Neuronal stem cell (in vitro differentiated cells): ENCODE measurements at regions not wholly inside any gene's neighbourhood (a gene's known extent, or its start where the extent isn't known, plus 50 kb on each side); places are given as distances from the start of the nearest gene placed in this dataset.

Experiments
- DNase-seq: peaks from one replicate; pipeline ENCODE4 v3.0.0-alpha.2; 2013; ENCODE audit warnings: low spot score
- H2AFZ ChIP-seq: one replicate; pipeline ENCODE4 v1.6.1; 2013; ENCODE audit warnings: mild to moderate bottlenecking, low read length, inconsistent platforms
- H2AK5ac ChIP-seq: 2 replicates; pipeline ENCODE4 v1.6.1; 2013; ENCODE audit warnings: low read depth, mild to moderate bottlenecking, inconsistent platforms, low read length, moderate library complexity, mixed read lengths
- H2BK120ac ChIP-seq: 2 replicates; pipeline ENCODE4 v1.6.1; 2013; ENCODE audit warnings: low read depth, mild to moderate bottlenecking, inconsistent platforms, low read length, moderate library complexity, mixed read lengths
- H2BK12ac ChIP-seq: one replicate; pipeline ENCODE4 v1.6.1; 2013; ENCODE audit warnings: low read length, inconsistent platforms
- H2BK15ac ChIP-seq: 2 replicates; pipeline ENCODE4 v1.6.1; 2013; ENCODE audit warnings: mild to moderate bottlenecking, low read length, inconsistent platforms, mixed read lengths
- H2BK5ac ChIP-seq: one replicate; pipeline ENCODE4 v1.6.1; 2013; ENCODE audit warnings: inconsistent platforms, mild to moderate bottlenecking, low read length, moderate library complexity
- H3K14ac ChIP-seq: one replicate; pipeline ENCODE4 v1.6.1; 2013; ENCODE audit warnings: low read length, inconsistent platforms
- H3K18ac ChIP-seq: 2 replicates; pipeline ENCODE4 v1.6.1; 2013; ENCODE audit warnings: low read length, inconsistent platforms
- H3K23ac ChIP-seq: 2 replicates; pipeline ENCODE4 v1.6.1; 2013; ENCODE audit warnings: low read depth, mild to moderate bottlenecking, mixed read lengths, low read length, inconsistent platforms; ENCODE audit not compliant: poor library complexity
- H3K27ac ChIP-seq: replicated peaks from 3 replicates; pipeline ENCODE4 v1.5.1; 2013; ENCODE audit warnings: low read length, inconsistent platforms
- H3K27me3 ChIP-seq, 3 experiments: 2 replicates each; pipeline ENCODE4 v1.6.1; 2013; ENCODE audit warnings: low read length in 3 of 3, mild to moderate bottlenecking in 2 of 3, inconsistent platforms in 1 of 3, low read depth in 1 of 3, mixed read lengths in 1 of 3, moderate library complexity in 1 of 3; ENCODE audit not compliant: control insufficient read depth in 3 of 3, insufficient read depth in 3 of 3
- H3K36me3 ChIP-seq, 2 donors: replicated peaks in 1 of 2; 2 replicates each; pipeline ENCODE4 v1.6.1; 2013; ENCODE audit warnings: low read length in 2 of 2; ENCODE audit not compliant: control insufficient read depth in 2 of 2, insufficient read depth in 2 of 2
- H3K4ac ChIP-seq: 2 replicates; pipeline ENCODE4 v1.6.1; 2013; ENCODE audit warnings: inconsistent platforms, mild to moderate bottlenecking, low read length, moderate library complexity
- H3K4me1 ChIP-seq, 2 donors: 1 replicate in 1 of 2; 2 replicates in 1 of 2; pipeline ENCODE4 v1.6.1; 2013; ENCODE audit warnings: low read length in 2 of 2, low read depth in 1 of 2; ENCODE audit not compliant: control insufficient read depth in 2 of 2, insufficient read depth in 1 of 2
- H3K4me2 ChIP-seq: one replicate; pipeline ENCODE4 v1.6.1; 2013; ENCODE audit warnings: mild to moderate bottlenecking, low read length, inconsistent platforms; ENCODE audit not compliant: insufficient read depth, poor library complexity, severe bottlenecking
- H3K4me3 ChIP-seq, 2 donors: 2 replicates each; pipeline ENCODE4 v1.5.1; 2013; ENCODE audit warnings: low read length in 2 of 2, mild to moderate bottlenecking in 2 of 2, inconsistent platforms in 1 of 2, moderate library complexity in 1 of 2
- H3K79me1 ChIP-seq: one replicate; pipeline ENCODE4 v1.6.1; 2013; ENCODE audit warnings: low read depth, mild to moderate bottlenecking, inconsistent platforms, low read length, moderate library complexity
- H3K9ac ChIP-seq: one replicate; pipeline ENCODE4 v1.6.1; 2013; ENCODE audit warnings: mild to moderate bottlenecking, low read depth, low read length, inconsistent platforms; ENCODE audit not compliant: poor library complexity
- H3K9me3 ChIP-seq, 2 donors: replicated peaks in 1 of 2; 2 replicates each; pipeline versions ENCODE3 to v1.6.1; 2013; ENCODE audit warnings: low read length in 2 of 2, mild to moderate bottlenecking in 2 of 2, inconsistent platforms in 1 of 2, low read depth in 1 of 2, mixed read lengths in 1 of 2, moderate library complexity in 1 of 2; ENCODE audit not compliant: control insufficient read depth in 2 of 2, insufficient read depth in 1 of 2
- H4K8ac ChIP-seq: one replicate; pipeline ENCODE4 v1.6.1; 2013; ENCODE audit warnings: low read depth, mild to moderate bottlenecking, inconsistent platforms, low read length, moderate library complexity
- H4K91ac ChIP-seq: one replicate; pipeline ENCODE4 v1.6.1; 2013; ENCODE audit warnings: low read length, low read depth, mild to moderate bottlenecking, inconsistent platforms; ENCODE audit not compliant: poor library complexity
- WGBS, 2 donors: extraction: QIAGEN DNeasy Blood & Tissue Kit; methylation state at CpG; one replicate each; pipeline ENCODE4 v1.1.7; 2013; ENCODE audit warnings: missing lambda C conversion rate in 2 of 2, mixed read lengths in 1 of 2; ENCODE audit not compliant: insufficient read length in 2 of 2, insufficient replicate concordance in 1 of 2; ENCODE audit errors: extremely low coverage in 2 of 2; 5-methylcytosine and 5-hydroxymethylcytosine counted together

GRCh38 chr12:25853316-25854095 lies 105.0 kb upstream of the RASSF8 start:
- H3K4me1 ChIP-seq = no peaks in the 10 kb centered on the region
- no peak overlapping the region for H3K9ac ChIP-seq
- H3K14ac ChIP-seq = no peak overlapping the region
- H2BK5ac ChIP-seq = no peak overlapping the region
- H4K8ac ChIP-seq = no peak overlapping the region
- H3K79me1 ChIP-seq = no peaks in the 10 kb centered on the region
- no peak overlapping the region for H2AFZ ChIP-seq
- no peak overlapping the region for H3K23ac ChIP-seq
- no peak overlapping the region for H3K4me3 ChIP-seq
- no peak overlapping the region for H2BK15ac ChIP-seq
- DNase-seq = no peak
- no peak overlapping the region for H3K4me2 ChIP-seq
- no CpG with 5 or more reads among the region's 4 CpGs for WGBS, 2 donors
- no peaks in the 10 kb centered on the region for H3K27me3 ChIP-seq
- no peak overlapping the region for H3K27ac ChIP-seq
- no peak overlapping the region for H2BK12ac ChIP-seq
- no peak overlapping the region for H3K18ac ChIP-seq
- no peak overlapping the region for H4K91ac ChIP-seq
- no peaks in the 10 kb centered on the region for H3K36me3 ChIP-seq
- no peak overlapping the region for H3K4ac ChIP-seq
- H3K9me3 ChIP-seq = no peaks in the 10 kb centered on the region
- H2AK5ac ChIP-seq = no peak overlapping the region
- no peak overlapping the region for H2BK120ac ChIP-seq

- H2BK12ac ChIP-seq = no peak overlapping the region
- no peak overlapping the region for H3K9ac ChIP-seq
- H3K23ac ChIP-seq = no peak overlapping the region
- no peak overlapping the region for H2BK120ac ChIP-seq
- no peaks in the 10 kb centered on the region for H3K36me3 ChIP-seq
- no peak overlapping the region for H3K4me3 ChIP-seq
- no peaks in the 10 kb centered on the region for H3K4me1 ChIP-seq
- H3K27ac ChIP-seq = no peak overlapping the region
- H4K91ac ChIP-seq = no peak overlapping the region
- no CpG with 5 or more reads among the region's 7 CpGs for WGBS, 2 donors
- no peak overlapping the region for H2BK5ac ChIP-seq
- H2BK15ac ChIP-seq = no peak overlapping the region
- H4K8ac ChIP-seq = no peak overlapping the region
- H3K4me2 ChIP-seq = no peak overlapping the region
- H3K4ac ChIP-seq = no peak overlapping the region
- no peaks in the 10 kb centered on the region for H3K79me1 ChIP-seq
- no peak overlapping the region for H3K14ac ChIP-seq
- no peak overlapping the region for H2AFZ ChIP-seq
- no peak for DNase-seq
- no peak overlapping the region for H2AK5ac ChIP-seq
- no peaks in the 10 kb centered on the region for H3K9me3 ChIP-seq
- H3K18ac ChIP-seq = no peak overlapping the region
- H3K27me3 ChIP-seq = no peaks in the 10 kb centered on the region
Measured at GRCh38 chr12:25854991-25855390, 103.5 kb upstream of the RASSF8 start.

GRCh38 chr12:25855716-25856115 lies 102.8 kb upstream of the RASSF8 start:
- Histone ChIP-seq H3K9me3 (no peaks in the 10 kb centered on the region), H3K79me1 (no peaks in the 10 kb centered on the region), H3K27ac (no peak overlapping the region), H3K4me3 (no peak overlapping the region), H2BK120ac (no peak overlapping the region), H2AK5ac (no peak overlapping the region), H3K4me2 (no peak overlapping the region), H3K14ac (no peak overlapping the region), H4K91ac (no peak overlapping the region), H4K8ac (no peak overlapping the region), H2BK5ac (no peak overlapping the region), H3K18ac (no peak overlapping the region), H2BK12ac (no peak overlapping the region), H3K4me1 (no peaks in the 10 kb centered on the region), H2AFZ (no peak overlapping the region), H3K9ac (no peak overlapping the region), H3K27me3 (no peaks in the 10 kb centered on the region), H2BK15ac (no peak overlapping the region), H3K23ac (no peak overlapping the region), H3K36me3 (no peaks in the 10 kb centered on the region), H3K4ac (no peak overlapping the region)
- no peak for DNase-seq
- no CpG with 5 or more reads among the region's 3 CpGs for WGBS, 2 donors

- Histone ChIP-seq H3K9ac (no peak overlapping the region), H2BK15ac (no peak overlapping the region), H3K14ac (no peak overlapping the region), H3K36me3 (no peaks in the 10 kb centered on the region), H3K27ac (no peak overlapping the region), H3K4me3 (no peak overlapping the region), H2AK5ac (no peak overlapping the region), H4K91ac (no peak overlapping the region), H3K4me2 (no peak overlapping the region), H2AFZ (no peak overlapping the region), H3K79me1 (no peaks in the 10 kb centered on the region), H3K18ac (no peak overlapping the region), H3K23ac (no peak overlapping the region), H3K4ac (no peak overlapping the region), H2BK12ac (no peak overlapping the region), H3K9me3 (no peaks in the 10 kb centered on the region), H2BK5ac (no peak overlapping the region), H3K4me1 (no peaks in the 10 kb centered on the region), H4K8ac (no peak overlapping the region), H2BK120ac (no peak overlapping the region), H3K27me3 (no peaks in the 10 kb centered on the region)
- WGBS, 2 donors = no CpG with 5 or more reads among the region's 7 CpGs
- DNase-seq = no peak
Measured at GRCh38 chr12:25859976-25860375, 98.5 kb upstream of the RASSF8 start.
